SU-DHL-6 (cell line): ENCODE measurements at regions not wholly inside any gene's neighbourhood (a gene's known extent, or its start where the extent isn't known, plus 50 kb on each side); places are given as distances from the start of the nearest gene placed in this dataset.

Experiments used
- H2AFZ ChIP-seq: fragments of 200-600 bp; sonication (generic); 2 replicates; pipeline ENCODE4 v1.6.1; 2014; ENCODE audit warnings: low read depth, mild to moderate bottlenecking, moderate library complexity, mixed read lengths, antibody characterized with exemption, low read length; ENCODE audit not compliant: severe bottlenecking
- H3F3A ChIP-seq: fragments of 200-600 bp; shearing (Covaris generic); 2 replicates; pipeline ENCODE4 v1.6.0; 2016; ENCODE audit warnings: antibody characterized with exemption, mild to moderate bottlenecking; ENCODE audit not compliant: insufficient read depth
- H3K27ac ChIP-seq: fragments of 200-600 bp; sonication (generic); 2 replicates; pipeline ENCODE4 v1.5.1; 2016; ENCODE audit warnings: low read depth, mild to moderate bottlenecking, low read length, moderate library complexity, mixed read lengths
- H3K27me3 ChIP-seq: fragments of 200-600 bp; sonication (generic), shearing (Covaris generic); 2 replicates; pipeline ENCODE4 v1.6.0; 2014; ENCODE audit warnings: mild to moderate bottlenecking, low read length
- H3K36me3 ChIP-seq: fragments of 200-600 bp; sonication (generic); 2 replicates; pipeline ENCODE4 v1.6.1; 2014; ENCODE audit warnings: mild to moderate bottlenecking, low read length, mixed read lengths
- H3K4me2 ChIP-seq: fragments of 300-600, 200-600 bp; shearing (Covaris generic), sonication (generic); 2 replicates; pipeline ENCODE4 v1.6.0; 2014; ENCODE audit warnings: low read length, low read depth, mild to moderate bottlenecking; ENCODE audit not compliant: poor library complexity, severe bottlenecking
- H3K4me3 ChIP-seq: fragments of 200-600 bp; sonication (generic); 2 replicates; pipeline ENCODE4 v1.5.1; 2014; ENCODE audit warnings: antibody characterized with exemption, low read length, mild to moderate bottlenecking, mixed read lengths; ENCODE audit not compliant: insufficient read depth, poor library complexity, severe bottlenecking
- H3K79me2 ChIP-seq: fragments of 200-600 bp; sonication (generic); 2 replicates; pipeline ENCODE4 v1.6.1; 2014; ENCODE audit warnings: mild to moderate bottlenecking, low read length, moderate library complexity; ENCODE audit not compliant: insufficient read depth
- H3K9ac ChIP-seq: fragments of 200-600 bp; sonication (generic); 2 replicates; pipeline ENCODE4 v1.7.0; 2014; ENCODE audit warnings: mild to moderate bottlenecking, low read length
- H3K9me2 ChIP-seq: fragments of 200-600 bp; sonication (generic); replicated peaks from 2 replicates; pipeline ENCODE4 v1.6.1; 2014; ENCODE audit warnings: low read length; ENCODE audit not compliant: insufficient read depth
- H3K9me3 ChIP-seq: fragments of 200-600 bp; sonication (generic); 2 replicates; pipeline ENCODE4 v1.6.1; 2014; ENCODE audit warnings: low read length, mixed read lengths; ENCODE audit not compliant: insufficient read depth
- H4K20me1 ChIP-seq: fragments of 200-600 bp; sonication (generic); 2 replicates; pipeline ENCODE4 v1.6.1; 2014; ENCODE audit warnings: low read depth, mild to moderate bottlenecking, antibody characterized with exemption, low read length, moderate library complexity, mixed read lengths
- CTCF ChIP-seq: fragments of 200-600 bp; sonication (generic); IDR thresholded peaks from one replicate; pipeline ENCODE4 v1.5.1; 2017; ENCODE audit warnings: antibody characterized with exemption, mild to moderate bottlenecking, low read length, moderate library complexity; ENCODE audit not compliant: insufficient read depth, poor library complexity, severe bottlenecking
- EZH2phosphoT487 ChIP-seq: fragments of 200-600 bp; sonication (generic), shearing (Covaris generic); conservative IDR thresholded peaks from 2 replicates; pipeline ENCODE4 v1.6.1; 2018; ENCODE audit warnings: mild to moderate bottlenecking, antibody characterized with exemption, low read length, moderate library complexity, mixed read lengths

GRCh38 chr13:103866048-103866447 is 799.8 kb upstream of the SLC10A2 start:
- Histone ChIP-seq H3K9me3 (no peaks in the 10 kb centered on the region), H3K9ac (no peak overlapping the region), H3F3A (no peaks in the 10 kb centered on the region), H3K4me2 (no peak overlapping the region), H3K4me3 (no peak overlapping the region), H4K20me1 (no peaks in the 10 kb centered on the region), H2AFZ (no peak overlapping the region), H3K79me2 (no peaks in the 10 kb centered on the region), H3K27me3 (no peaks in the 10 kb centered on the region), H3K27ac (no peak overlapping the region), H3K9me2 (no peaks in the 10 kb centered on the region), H3K36me3 (no peaks in the 10 kb centered on the region)
- TF ChIP-seq EZH2phosphoT487 = no peak
- no peak for TF ChIP-seq CTCF

GRCh38 chr13:103862525-103862924 is 796.3 kb upstream of the SLC10A2 start:
- no peak overlapping the region for H2AFZ ChIP-seq
- H3K9me2 ChIP-seq = no peaks in the 10 kb centered on the region
- no peak overlapping the region for H3K27ac ChIP-seq
- H3K9ac ChIP-seq = no peak overlapping the region
- no peak overlapping the region for H3K4me2 ChIP-seq
- no peaks in the 10 kb centered on the region for H4K20me1 ChIP-seq
- H3K79me2 ChIP-seq = no peaks in the 10 kb centered on the region
- no peaks in the 10 kb centered on the region for H3K27me3 ChIP-seq
- no peak for TF ChIP-seq EZH2phosphoT487
- no peak for TF ChIP-seq CTCF
- no peaks in the 10 kb centered on the region for H3K9me3 ChIP-seq
- H3K4me3 ChIP-seq = no peak overlapping the region
- no peaks in the 10 kb centered on the region for H3F3A ChIP-seq
- H3K36me3 ChIP-seq = no peaks in the 10 kb centered on the region

- H3K9me3 ChIP-seq = no peaks in the 10 kb centered on the region
- H2AFZ ChIP-seq = no peak overlapping the region
Observed at GRCh38 chr13:103859952-103860351, 793.7 kb upstream of the SLC10A2 start.

More at GRCh38 chr13:103859952-103860351, 793.7 kb upstream of the SLC10A2 start:
- Histone ChIP-seq H3K9ac (no peak overlapping the region), H3K4me3 (no peak overlapping the region), H3K36me3 (no peaks in the 10 kb centered on the region), H4K20me1 (no peaks in the 10 kb centered on the region), H3K9me2 (no peaks in the 10 kb centered on the region), H3K27ac (no peak overlapping the region), H3K4me2 (no peak overlapping the region), H3K27me3 (no peaks in the 10 kb centered on the region), H3F3A (no peaks in the 10 kb centered on the region), H3K79me2 (no peaks in the 10 kb centered on the region)
- no peak for TF ChIP-seq EZH2phosphoT487
- no peak for TF ChIP-seq CTCF
